CD4-positive, alpha-beta T cell treated with Interleukin-15 for 4 hours (primary cell): ENCODE measurements at regions not wholly inside any gene's neighbourhood (a gene's known extent, or its start where the extent isn't known, plus 50 kb on each side); places are given as distances from the start of the nearest gene placed in this dataset.

Experiments
- DNase-seq: peaks from one replicate; pipeline ENCODE4 v3.0.0-alpha.2; 2020; ENCODE audit warnings: low spot score

- no peak for DNase-seq
Measured at GRCh38 chr21:43274022-43274945, 105.5 kb downstream of the CRYAA start.

- no peak for DNase-seq
Measured at GRCh38 chr21:43273708-43274021, 104.9 kb downstream of the CRYAA start.

GRCh38 chr21:43273016-43273707 is 104.4 kb downstream of the CRYAA start:
- no peak for DNase-seq

- no peak for DNase-seq
Measured at GRCh38 chr21:43272591-43272990, 103.8 kb downstream of the CRYAA start.

GRCh38 chr21:43271452-43272020 is 102.7 kb downstream of the CRYAA start:
- no peak for DNase-seq

GRCh38 chr21:43270800-43271301 is 102.0 kb downstream of the CRYAA start:
- no peak for DNase-seq

- DNase-seq, result no peak
Measured at GRCh38 chr21:43269957-43270705, 101.3 kb downstream of the CRYAA start.

- peak; percentile 28 for DNase-seq
Measured at GRCh38 chr21:43269440-43269839, 100.6 kb downstream of the CRYAA start.

GRCh38 chr21:43268804-43269186 is 100.0 kb downstream of the CRYAA start:
- DNase-seq, result no peak

- no peak for DNase-seq
Measured at GRCh38 chr21:43268086-43268803, 99.4 kb downstream of the CRYAA start.

GRCh38 chr21:43267391-43268085 is 98.7 kb downstream of the CRYAA start:
- no peak for DNase-seq

GRCh38 chr21:43266534-43266933 is 97.7 kb downstream of the CRYAA start:
- no peak for DNase-seq

GRCh38 chr21:43262427-43262826 is 93.6 kb downstream of the CRYAA start:
- DNase-seq, result no peak
